ENCODE measurements at regions not wholly inside any gene's neighbourhood (a gene's known extent, or its start where the extent isn't known, plus 50 kb on each side); places are given as distances from the start of the nearest gene placed in this dataset.

DNA sequence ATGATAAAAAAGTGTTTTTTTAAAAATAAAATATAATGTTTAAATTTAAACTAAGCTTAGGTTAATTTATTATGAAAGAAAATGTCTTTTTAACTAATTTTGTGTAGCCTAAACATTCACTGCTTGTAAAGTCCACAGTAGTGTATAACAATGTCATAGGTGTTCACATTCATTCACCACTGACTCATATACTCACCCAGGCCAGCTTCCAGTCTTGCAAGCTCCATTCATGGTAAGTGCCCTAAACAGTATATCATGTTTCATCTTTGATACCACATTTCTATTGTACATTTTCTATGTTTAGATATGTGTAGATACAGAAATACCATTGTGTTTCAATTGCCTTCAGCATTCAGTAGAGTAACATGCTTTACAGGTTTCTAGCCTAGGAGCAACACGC is 530.3 kb downstream of the EPHA5 start:
- TF ChIP-seq, protein P1, sequence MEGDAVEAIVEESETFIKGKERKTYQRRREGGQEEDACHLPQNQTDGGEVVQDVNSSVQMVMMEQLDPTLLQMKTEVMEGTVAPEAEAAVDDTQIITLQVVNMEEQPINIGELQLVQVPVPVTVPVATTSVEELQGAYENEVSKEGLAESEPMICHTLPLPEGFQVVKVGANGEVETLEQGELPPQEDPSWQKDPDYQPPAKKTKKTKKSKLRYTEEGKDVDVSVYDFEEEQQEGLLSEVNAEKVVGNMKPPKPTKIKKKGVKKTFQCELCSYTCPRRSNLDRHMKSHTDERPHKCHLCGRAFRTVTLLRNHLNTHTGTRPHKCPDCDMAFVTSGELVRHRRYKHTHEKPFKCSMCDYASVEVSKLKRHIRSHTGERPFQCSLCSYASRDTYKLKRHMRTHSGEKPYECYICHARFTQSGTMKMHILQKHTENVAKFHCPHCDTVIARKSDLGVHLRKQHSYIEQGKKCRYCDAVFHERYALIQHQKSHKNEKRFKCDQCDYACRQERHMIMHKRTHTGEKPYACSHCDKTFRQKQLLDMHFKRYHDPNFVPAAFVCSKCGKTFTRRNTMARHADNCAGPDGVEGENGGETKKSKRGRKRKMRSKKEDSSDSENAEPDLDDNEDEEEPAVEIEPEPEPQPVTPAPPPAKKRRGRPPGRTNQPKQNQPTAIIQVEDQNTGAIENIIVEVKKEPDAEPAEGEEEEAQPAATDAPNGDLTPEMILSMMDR (conservative IDR thresholded peaks at IDR 0.05), result no peak
- no peak for TF ChIP-seq ZFX (IDR thresholded peaks at IDR 0.05)
